ENCODE measurements at regions not wholly inside any gene's neighbourhood (a gene's known extent, or its start where the extent isn't known, plus 50 kb on each side); places are given as distances from the start of the nearest gene placed in this dataset.

GRCh38 chr2:200219309-200220113, 87.0 kb upstream of the SPATS2L start:
- no peaks in the 10 kb centered on the region for H3K9me3 Mint-ChIP-seq (ENCODE audit: insufficient read depth)
- no peaks in the 10 kb centered on the region for H3K27me3 Mint-ChIP-seq
- Histone ChIP-seq H3K4me1 (ENCODE audit: control insufficient read depth in 2 of 2, insufficient read depth in 2 of 2, low read length in 2 of 2) (no peaks in the 10 kb centered on the region), H3K4me3 (ENCODE audit: control extremely low read depth in 1 of 5, extremely low read depth in 1 of 5, insufficient read depth in 1 of 5, low read depth in 2 of 5, low read length in 4 of 5) (no peak overlapping the region), H4K20me1 (ENCODE audit: control insufficient read depth, insufficient read depth, low read length, poor library complexity, severe bottlenecking) (no peaks in the 10 kb centered on the region), H2AFZ (ENCODE audit: insufficient read depth, low read depth, low read length, poor library complexity, severe bottlenecking) (no peak overlapping the region), H3K4me2 (replicated peaks; ENCODE audit: low read depth, low read length, poor library complexity, severe bottlenecking) (no peak overlapping the region), H3K27me3 (replicated peaks in 1 of 4; ENCODE audit: control extremely low read depth in 1 of 4, control insufficient read depth in 3 of 4, insufficient read depth in 4 of 4, low read length in 3 of 4) (peaks cover 0 to 3% (median 0%) of the 10 kb centered on the region in 4 experiments), H3K9ac (ENCODE audit: low read length) (no peak overlapping the region), H3K27ac (ENCODE audit: low read length in 2 of 2) (no peak overlapping the region), H3K36me3 (replicated peaks in 1 of 2; ENCODE audit: control extremely low read depth in 1 of 2, control insufficient read depth in 1 of 2, extremely low read depth in 1 of 2, insufficient read depth in 2 of 2, low read length in 1 of 2) (no peaks in the 10 kb centered on the region), H3K9me3 (ENCODE audit: control extremely low read depth in 1 of 3, control insufficient read depth in 2 of 3, insufficient read depth in 1 of 3, low read length in 2 of 3) (no peaks in the 10 kb centered on the region), H3K79me2 (ENCODE audit: control insufficient read depth, insufficient read depth, low read length) (no peaks in the 10 kb centered on the region)
- no peaks in the 10 kb centered on the region for H3K4me1 Mint-ChIP-seq
- ChIA-PET POLR2A (no interaction called here), CTCF (no interaction called here)
- H3K4me3 Mint-ChIP-seq = no peak overlapping the region
- TF ChIP-seq EZH2 (IDR thresholded peaks at IDR 0.05; ENCODE audit: borderline replicate concordance, insufficient read depth, low read depth, low read length, poor library complexity, severe bottlenecking) = no peak
- no peak for TF ChIP-seq CTCF (IDR thresholded peaks at IDR 0.05)
- intact Hi-C loops (cut with micrococcal nuclease) = no loop called here
- no peak for DNase-seq
- WGBS (ENCODE audit: insufficient coverage) = 80% methylated on average over 2 of the region's 3 CpGs
- no peak overlapping the region for H3K27ac Mint-ChIP-seq
- ATAC-seq (ENCODE audit: low read depth) = no peak

GRCh38 chr2:200220251-200220650, 86.2 kb upstream of the SPATS2L start:
- Histone ChIP-seq H3K79me2 (ENCODE audit: control insufficient read depth, insufficient read depth, low read length) (no peaks in the 10 kb centered on the region), H3K4me1 (ENCODE audit: control insufficient read depth in 2 of 2, insufficient read depth in 2 of 2, low read length in 2 of 2) (no peaks in the 10 kb centered on the region), H3K27me3 (replicated peaks in 1 of 4; ENCODE audit: control extremely low read depth in 1 of 4, control insufficient read depth in 3 of 4, insufficient read depth in 4 of 4, low read length in 3 of 4) (peaks cover 0 to 3% (median 0%) of the 10 kb centered on the region in 4 experiments), H3K4me3 (ENCODE audit: control extremely low read depth in 1 of 5, extremely low read depth in 1 of 5, insufficient read depth in 1 of 5, low read depth in 2 of 5, low read length in 4 of 5) (no peak overlapping the region), H3K36me3 (replicated peaks in 1 of 2; ENCODE audit: control extremely low read depth in 1 of 2, control insufficient read depth in 1 of 2, extremely low read depth in 1 of 2, insufficient read depth in 2 of 2, low read length in 1 of 2) (no peaks in the 10 kb centered on the region), H3K9me3 (ENCODE audit: control extremely low read depth in 1 of 3, control insufficient read depth in 2 of 3, insufficient read depth in 1 of 3, low read length in 2 of 3) (no peaks in the 10 kb centered on the region), H3K9ac (ENCODE audit: low read length) (no peak overlapping the region), H3K4me2 (replicated peaks; ENCODE audit: low read depth, low read length, poor library complexity, severe bottlenecking) (no peak overlapping the region), H2AFZ (ENCODE audit: insufficient read depth, low read depth, low read length, poor library complexity, severe bottlenecking) (no peak overlapping the region), H3K27ac (ENCODE audit: low read length in 2 of 2) (no peak overlapping the region), H4K20me1 (ENCODE audit: control insufficient read depth, insufficient read depth, low read length, poor library complexity, severe bottlenecking) (no peaks in the 10 kb centered on the region)
- ChIA-PET CTCF (no interaction called here), POLR2A (no interaction called here)
- Mint-ChIP-seq H3K4me3 (no peak overlapping the region), H3K4me1 (no peaks in the 10 kb centered on the region), H3K27ac (no peak overlapping the region), H3K27me3 (no peaks in the 10 kb centered on the region), H3K9me3 (ENCODE audit: insufficient read depth) (peaks cover 2% of the 10 kb centered on the region)
- ATAC-seq (ENCODE audit: low read depth) (no peak), DNase-seq (no peak)
- intact Hi-C loops (cut with micrococcal nuclease) = no loop called here
- TF ChIP-seq CTCF (IDR thresholded peaks at IDR 0.05) = no peak
- no peak for TF ChIP-seq EZH2 (IDR thresholded peaks at IDR 0.05; ENCODE audit: borderline replicate concordance, insufficient read depth, low read depth, low read length, poor library complexity, severe bottlenecking)
- WGBS (ENCODE audit: insufficient coverage) = 92% methylated on average over 3 of the region's 4 CpGs

All from B cell (primary cell).